Hepatocyte (in vitro differentiated cells): ENCODE measurements at regions not wholly inside any gene's neighbourhood (a gene's known extent, or its start where the extent isn't known, plus 50 kb on each side); places are given as distances from the start of the nearest gene placed in this dataset.

Source experiments
- EZH2phosphoT487 ChIP-seq: fragments of 200-600 bp; sonication (generic); IDR thresholded peaks from one replicate; pipeline ENCODE4 v1.6.1; 2018; ENCODE audit warnings: antibody characterized with exemption, mild to moderate bottlenecking, low read depth, moderate library complexity; ENCODE audit not compliant: unreplicated experiment, severe bottlenecking
- TF ChIP-seq, protein P1 (sequence below): fragments of 200-600 bp; sonication (generic); IDR thresholded peaks from 2 replicates; pipeline ENCODE4 v1.5.1; 2016; ENCODE audit warnings: antibody characterized with exemption, mild to moderate bottlenecking; ENCODE audit not compliant: poor library complexity

DNA sequence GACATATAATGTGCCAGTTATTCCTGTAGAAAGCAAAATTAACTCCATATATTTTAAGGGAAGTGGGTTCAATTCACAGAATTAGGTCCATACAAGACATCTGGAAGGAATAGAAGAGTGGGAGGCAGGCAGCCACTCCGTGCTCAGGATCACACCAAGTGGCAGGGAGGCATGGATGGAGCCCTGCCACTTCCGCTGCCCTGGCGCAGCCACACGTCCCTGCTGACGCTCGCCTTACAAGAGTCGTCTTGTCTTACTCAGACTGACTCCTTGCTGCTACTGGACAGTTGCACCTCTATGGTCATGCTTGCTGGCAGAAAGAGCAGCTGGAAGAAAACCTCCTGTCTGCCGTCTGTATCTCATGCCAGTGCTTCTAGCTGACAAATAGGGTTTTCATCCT, 579.9 kb upstream of the POM121L12 start:
- TF ChIP-seq, protein P1, sequence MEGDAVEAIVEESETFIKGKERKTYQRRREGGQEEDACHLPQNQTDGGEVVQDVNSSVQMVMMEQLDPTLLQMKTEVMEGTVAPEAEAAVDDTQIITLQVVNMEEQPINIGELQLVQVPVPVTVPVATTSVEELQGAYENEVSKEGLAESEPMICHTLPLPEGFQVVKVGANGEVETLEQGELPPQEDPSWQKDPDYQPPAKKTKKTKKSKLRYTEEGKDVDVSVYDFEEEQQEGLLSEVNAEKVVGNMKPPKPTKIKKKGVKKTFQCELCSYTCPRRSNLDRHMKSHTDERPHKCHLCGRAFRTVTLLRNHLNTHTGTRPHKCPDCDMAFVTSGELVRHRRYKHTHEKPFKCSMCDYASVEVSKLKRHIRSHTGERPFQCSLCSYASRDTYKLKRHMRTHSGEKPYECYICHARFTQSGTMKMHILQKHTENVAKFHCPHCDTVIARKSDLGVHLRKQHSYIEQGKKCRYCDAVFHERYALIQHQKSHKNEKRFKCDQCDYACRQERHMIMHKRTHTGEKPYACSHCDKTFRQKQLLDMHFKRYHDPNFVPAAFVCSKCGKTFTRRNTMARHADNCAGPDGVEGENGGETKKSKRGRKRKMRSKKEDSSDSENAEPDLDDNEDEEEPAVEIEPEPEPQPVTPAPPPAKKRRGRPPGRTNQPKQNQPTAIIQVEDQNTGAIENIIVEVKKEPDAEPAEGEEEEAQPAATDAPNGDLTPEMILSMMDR, result no peak
- TF ChIP-seq EZH2phosphoT487, result no peak
